GM12864 (cell line): ENCODE measurements at regions not wholly inside any gene's neighbourhood (a gene's known extent, or its start where the extent isn't known, plus 50 kb on each side); places are given as distances from the start of the nearest gene placed in this dataset.

Source experiments
- DNase-seq: peaks from one replicate; pipeline ENCODE4 v3.0.0-alpha.2; 2011; ENCODE audit warnings: low read depth
- H3K4me3 ChIP-seq: 2 replicates; pipeline ENCODE4 v1.5.1; 2011; ENCODE audit warnings: mild to moderate bottlenecking, low read depth, low read length, control low read depth
- CTCF ChIP-seq: IDR thresholded peaks from 2 replicates; pipeline ENCODE4 v1.5.1; 2011; ENCODE audit warnings: low read depth, mild to moderate bottlenecking, moderate library complexity, low read length, control low read depth, inconsistent platforms; ENCODE audit errors: missing control alignments

- H3K4me3 ChIP-seq, result no peak overlapping the region
- no peak for TF ChIP-seq CTCF
- no peak for DNase-seq
Observed at GRCh38 chr12:19689801-19690472, 250.6 kb downstream of the AEBP2 start.

- DNase-seq, result no peak
- H3K4me3 ChIP-seq, result no peak overlapping the region
- no peak for TF ChIP-seq CTCF
Observed at GRCh38 chr12:19692091-19692490, 252.8 kb downstream of the AEBP2 start.

- no peak for TF ChIP-seq CTCF
- H3K4me3 ChIP-seq, result no peak overlapping the region
- DNase-seq, result no peak
Observed at GRCh38 chr12:19692566-19692965, 253.3 kb downstream of the AEBP2 start.

GRCh38 chr12:19694627-19695026, 255.3 kb downstream of the AEBP2 start:
- DNase-seq, result no peak
- H3K4me3 ChIP-seq, result no peak overlapping the region
- no peak for TF ChIP-seq CTCF

GRCh38 chr12:19695244-19696098, 256.2 kb downstream of the AEBP2 start:
- DNase-seq, result no peak
- TF ChIP-seq CTCF, result no peak
- no peak overlapping the region for H3K4me3 ChIP-seq

GRCh38 chr12:19700969-19701368, 261.7 kb downstream of the AEBP2 start:
- TF ChIP-seq CTCF, result no peak
- H3K4me3 ChIP-seq, result no peak overlapping the region

More at GRCh38 chr12:19700969-19701368, 261.7 kb downstream of the AEBP2 start:
- DNase-seq, result no peak
